Esophagus muscularis mucosa (tissue), 4 donors: ENCODE measurements at regions not wholly inside any gene's neighbourhood (a gene's known extent, or its start where the extent isn't known, plus 50 kb on each side); places are given as distances from the start of the nearest gene placed in this dataset.

Source experiments
- DNase-seq: peaks from one replicate; pipeline ENCODE4 v3.0.0-alpha.2; 2017; ENCODE audit errors: extremely low spot score
- H3K27ac ChIP-seq, 4 donors: fragments of 200-600 bp; sonication (generic); replicated peaks in 1 of 4; 1 replicate in 3 of 4; 2 replicates in 1 of 4; pipeline ENCODE4 v1.5.1; 2016 to 2019; ENCODE audit warnings: mild to moderate bottlenecking in 1 of 4
- H3K27me3 ChIP-seq, 4 donors: fragments of 200-600 bp; sonication (generic); one replicate each; pipeline versions ENCODE4 v1.5.1 to v1.6.0; 2016 to 2019
- H3K36me3 ChIP-seq, 4 donors: fragments of 200-600 bp; sonication (generic); one replicate each; pipeline ENCODE4 v1.5.1; 2016 to 2019
- H3K4me1 ChIP-seq, 4 donors: fragments of 200-600 bp; sonication (generic); one replicate each; pipeline ENCODE4 v1.5.1; 2016 to 2019
- H3K4me3 ChIP-seq, 4 donors: fragments of 200-600 bp; sonication (generic); 1 replicate in 2 of 4; 2 replicates in 2 of 4; pipeline ENCODE4 v1.5.1; 2016 to 2019; ENCODE audit warnings: mild to moderate bottlenecking in 4 of 4, moderate library complexity in 1 of 4
- H3K9me3 ChIP-seq, 4 donors: fragments of 200-600 bp; sonication (generic); 1 replicate in 3 of 4; 2 replicates in 1 of 4; pipeline ENCODE4 v1.5.1; 2016 to 2019
- EP300 ChIP-seq: sonication (generic); formaldehyde crosslinking; IDR thresholded peaks from one replicate; pipeline ENCODE4 v1.6.1; 2017; ENCODE audit warnings: antibody characterized with exemption
- POLR2A ChIP-seq: fragments of 450-650 bp; IDR thresholded peaks from one replicate; pipeline ENCODE4 v1.6.1; 2017; ENCODE audit warnings: antibody characterized with exemption, moderate library complexity, mild to moderate bottlenecking, low read depth
- POLR2AphosphoS5 ChIP-seq, 2 donors: sonication (generic); formaldehyde crosslinking; IDR thresholded peaks; one replicate each; pipeline ENCODE4 v1.6.1; 2017; ENCODE audit warnings: antibody characterized with exemption in 2 of 2
- WGBS: methylation state at CpG from one replicate; pipeline ENCODE4 v1.1.5; 2018; 5-methylcytosine and 5-hydroxymethylcytosine counted together
- intact Hi-C: fragments of 100-400 bp; cut with DNase I; formaldehyde crosslinking; loops from one replicate; pipeline ENCODE4 v1.15.1; 2023
- TF ChIP-seq, protein P1 (sequence below), 3 experiments: fragments of 200-600 bp in 2 of 3; fragments of 450-650 bp in 1 of 3; sonication (generic) in 2 of 3; IDR thresholded peaks; one replicate each; pipeline ENCODE4 v1.5.1; 2017 to 2019; ENCODE audit warnings: antibody characterized with exemption in 3 of 3, mild to moderate bottlenecking in 2 of 3, moderate library complexity in 1 of 3

- TF ChIP-seq POLR2A (no peak), POLR2AphosphoS5 (IDR thresholded peaks at IDR 0.05) (no peak), EP300 (no peak)
- TF ChIP-seq, protein P1, sequence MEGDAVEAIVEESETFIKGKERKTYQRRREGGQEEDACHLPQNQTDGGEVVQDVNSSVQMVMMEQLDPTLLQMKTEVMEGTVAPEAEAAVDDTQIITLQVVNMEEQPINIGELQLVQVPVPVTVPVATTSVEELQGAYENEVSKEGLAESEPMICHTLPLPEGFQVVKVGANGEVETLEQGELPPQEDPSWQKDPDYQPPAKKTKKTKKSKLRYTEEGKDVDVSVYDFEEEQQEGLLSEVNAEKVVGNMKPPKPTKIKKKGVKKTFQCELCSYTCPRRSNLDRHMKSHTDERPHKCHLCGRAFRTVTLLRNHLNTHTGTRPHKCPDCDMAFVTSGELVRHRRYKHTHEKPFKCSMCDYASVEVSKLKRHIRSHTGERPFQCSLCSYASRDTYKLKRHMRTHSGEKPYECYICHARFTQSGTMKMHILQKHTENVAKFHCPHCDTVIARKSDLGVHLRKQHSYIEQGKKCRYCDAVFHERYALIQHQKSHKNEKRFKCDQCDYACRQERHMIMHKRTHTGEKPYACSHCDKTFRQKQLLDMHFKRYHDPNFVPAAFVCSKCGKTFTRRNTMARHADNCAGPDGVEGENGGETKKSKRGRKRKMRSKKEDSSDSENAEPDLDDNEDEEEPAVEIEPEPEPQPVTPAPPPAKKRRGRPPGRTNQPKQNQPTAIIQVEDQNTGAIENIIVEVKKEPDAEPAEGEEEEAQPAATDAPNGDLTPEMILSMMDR (IDR thresholded peaks at IDR 0.05), result no peak
- H3K27me3 ChIP-seq, result no peaks in the 10 kb centered on the region
- intact Hi-C loops, result no loop called here
- WGBS, result 87% methylated on average over 6 of the region's 6 CpGs
- no peak overlapping the region for H3K27ac ChIP-seq
- no peaks in the 10 kb centered on the region for H3K4me1 ChIP-seq
- no peak for DNase-seq
- no peaks in the 10 kb centered on the region for H3K9me3 ChIP-seq
- no peaks in the 10 kb centered on the region for H3K36me3 ChIP-seq
- H3K4me3 ChIP-seq, result no peak overlapping the region
These were observed 273.3 kb downstream of the MREG start for GRCh38 chr2:215740071-215740470.

DNA sequence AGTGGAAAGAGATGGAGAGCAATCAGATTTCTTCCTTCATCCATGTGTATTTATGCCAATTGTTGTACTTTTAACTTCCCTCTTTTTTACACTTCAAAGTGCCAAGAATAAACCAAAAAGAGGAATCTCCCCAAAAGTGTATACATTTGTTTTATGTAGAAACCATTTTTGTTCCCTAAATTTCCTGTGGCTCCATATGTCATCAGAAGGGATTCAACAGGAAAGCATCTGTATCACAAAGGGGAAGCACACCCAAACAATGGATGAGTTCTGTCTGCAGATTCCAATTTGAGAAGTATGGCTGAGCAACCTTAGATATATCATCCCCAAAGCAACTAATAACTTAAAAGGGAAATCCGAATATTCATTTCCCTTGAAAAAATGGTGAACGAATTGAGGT, 275.0 kb downstream of the MREG start:
- 91% methylated on average over 2 of the region's 2 CpGs for WGBS
- Histone ChIP-seq H3K9me3 (no peaks in the 10 kb centered on the region), H3K27me3 (no peaks in the 10 kb centered on the region), H3K4me1 (no peaks in the 10 kb centered on the region), H3K27ac (no peak overlapping the region), H3K4me3 (no peak overlapping the region), H3K36me3 (no peaks in the 10 kb centered on the region)
- intact Hi-C loops, result no loop called here
- TF ChIP-seq POLR2AphosphoS5 (IDR thresholded peaks at IDR 0.05), result no peak
- no peak for TF ChIP-seq EP300
- TF ChIP-seq, protein P1 (IDR thresholded peaks at IDR 0.05), result no peak
- TF ChIP-seq POLR2A, result no peak
- DNase-seq, result no peak

- TF ChIP-seq, protein P1 (IDR thresholded peaks at IDR 0.05), result no peak
- no peak for TF ChIP-seq POLR2AphosphoS5 (IDR thresholded peaks at IDR 0.05)
- TF ChIP-seq POLR2A, result no peak
- TF ChIP-seq EP300, result no peak
- no peaks in the 10 kb centered on the region for H3K4me1 ChIP-seq
- intact Hi-C loops, result no loop called here
- H3K27ac ChIP-seq, result no peak overlapping the region
- DNase-seq, result no peak
- 66% methylated on average over 3 of the region's 3 CpGs for WGBS
- H3K4me3 ChIP-seq, result no peak overlapping the region
- H3K27me3 ChIP-seq, result no peaks in the 10 kb centered on the region
- H3K9me3 ChIP-seq, result peaks cover 0 to 7% (median 0%) of the 10 kb centered on the region in 4 donors
- H3K36me3 ChIP-seq, result no peaks in the 10 kb centered on the region
These were observed 275.9 kb downstream of the MREG start for GRCh38 chr2:215737477-215737876.

DNA sequence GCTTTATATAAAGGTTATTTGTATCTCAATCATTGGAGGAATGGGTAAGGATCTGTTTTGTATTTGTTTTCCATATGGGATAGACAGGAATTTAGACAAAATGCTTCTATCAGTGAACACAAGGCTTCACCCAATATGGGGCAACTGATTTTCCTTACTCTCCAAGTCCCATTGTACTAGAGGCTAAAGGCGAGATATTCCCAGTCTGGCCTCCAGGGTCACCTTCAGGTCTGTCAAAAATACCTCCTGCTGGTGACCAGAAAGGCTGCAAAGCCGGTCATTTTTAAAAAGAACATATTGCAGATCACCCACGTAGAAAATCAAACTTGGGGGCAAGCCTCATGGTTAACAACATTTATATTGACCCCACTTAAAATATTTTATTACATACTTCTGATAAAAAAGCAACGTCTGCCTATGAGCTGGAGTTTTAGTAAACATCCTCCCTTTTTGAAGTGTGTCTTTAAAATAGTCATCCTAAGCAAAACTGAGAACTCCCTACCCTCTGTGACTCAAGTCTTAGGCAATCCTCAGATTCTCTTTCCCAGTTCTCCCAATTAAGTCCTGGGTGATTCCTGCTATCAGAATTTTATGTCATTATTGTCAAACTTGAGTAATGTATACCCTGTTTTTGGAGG, 276.6 kb downstream of the MREG start:
- DNase-seq, result no peak
- TF ChIP-seq, protein P1 (IDR thresholded peaks at IDR 0.05), result peak in 1 of 3 experiments; percentile 10
- no peak for TF ChIP-seq EP300
- Histone ChIP-seq H3K4me3 (no peak overlapping the region), H3K9me3 (peaks cover 0 to 7% (median 0%) of the 10 kb centered on the region in 4 donors), H3K27me3 (no peaks in the 10 kb centered on the region), H3K4me1 (no peaks in the 10 kb centered on the region), H3K36me3 (no peaks in the 10 kb centered on the region), H3K27ac (no peak overlapping the region)
- intact Hi-C loops, result no loop called here
- WGBS, result 76% methylated on average over 4 of the region's 4 CpGs

GRCh38 chr2:215731108-215731658, 282.2 kb downstream of the MREG start:
- WGBS, result 86% methylated on average over 5 of the region's 5 CpGs
- intact Hi-C loops, result no loop called here
- H3K27me3 ChIP-seq, result no peaks in the 10 kb centered on the region

More at GRCh38 chr2:215731108-215731658, 282.2 kb downstream of the MREG start:
- H3K27ac ChIP-seq, result no peak overlapping the region
- H3K4me1 ChIP-seq, result peaks cover 0 to 13% (median 6%) of the 10 kb centered on the region in 4 donors
- no peaks in the 10 kb centered on the region for H3K36me3 ChIP-seq
- no peak for DNase-seq
- H3K9me3 ChIP-seq, result peaks cover 0 to 7% (median 0%) of the 10 kb centered on the region in 4 donors
- H3K4me3 ChIP-seq, result no peak overlapping the region
- TF ChIP-seq POLR2A (no peak), POLR2AphosphoS5 (IDR thresholded peaks at IDR 0.05) (no peak), EP300 (no peak)
- TF ChIP-seq, protein P1 (IDR thresholded peaks at IDR 0.05), result no peak
